SU-DHL-6 (cell line): ENCODE measurements at regions not wholly inside any gene's neighbourhood (a gene's known extent, or its start where the extent isn't known, plus 50 kb on each side); places are given as distances from the start of the nearest gene placed in this dataset.
"Not testable (repeated sequence)": the region's sequence is repeated elsewhere in the genome, so short reads cannot be mapped to it uniquely, and the experiment has no call there.

Source experiments
- H2AFZ ChIP-seq: fragments of 200-600 bp; sonication (generic); 2 replicates; pipeline ENCODE4 v1.6.1; 2014; ENCODE audit warnings: low read depth, mild to moderate bottlenecking, moderate library complexity, mixed read lengths, antibody characterized with exemption, low read length; ENCODE audit not compliant: severe bottlenecking
- H3F3A ChIP-seq: fragments of 200-600 bp; shearing (Covaris generic); 2 replicates; pipeline ENCODE4 v1.6.0; 2016; ENCODE audit warnings: antibody characterized with exemption, mild to moderate bottlenecking; ENCODE audit not compliant: insufficient read depth
- H3K27ac ChIP-seq: fragments of 200-600 bp; sonication (generic); 2 replicates; pipeline ENCODE4 v1.5.1; 2016; ENCODE audit warnings: low read depth, mild to moderate bottlenecking, low read length, moderate library complexity, mixed read lengths
- H3K27me3 ChIP-seq: fragments of 200-600 bp; sonication (generic), shearing (Covaris generic); 2 replicates; pipeline ENCODE4 v1.6.0; 2014; ENCODE audit warnings: mild to moderate bottlenecking, low read length
- H3K36me3 ChIP-seq: fragments of 200-600 bp; sonication (generic); 2 replicates; pipeline ENCODE4 v1.6.1; 2014; ENCODE audit warnings: mild to moderate bottlenecking, low read length, mixed read lengths
- H3K4me2 ChIP-seq: fragments of 300-600, 200-600 bp; shearing (Covaris generic), sonication (generic); 2 replicates; pipeline ENCODE4 v1.6.0; 2014; ENCODE audit warnings: low read length, low read depth, mild to moderate bottlenecking; ENCODE audit not compliant: poor library complexity, severe bottlenecking
- H3K4me3 ChIP-seq: fragments of 200-600 bp; sonication (generic); 2 replicates; pipeline ENCODE4 v1.5.1; 2014; ENCODE audit warnings: antibody characterized with exemption, low read length, mild to moderate bottlenecking, mixed read lengths; ENCODE audit not compliant: insufficient read depth, poor library complexity, severe bottlenecking
- H3K79me2 ChIP-seq: fragments of 200-600 bp; sonication (generic); 2 replicates; pipeline ENCODE4 v1.6.1; 2014; ENCODE audit warnings: mild to moderate bottlenecking, low read length, moderate library complexity; ENCODE audit not compliant: insufficient read depth
- H3K9ac ChIP-seq: fragments of 200-600 bp; sonication (generic); 2 replicates; pipeline ENCODE4 v1.7.0; 2014; ENCODE audit warnings: mild to moderate bottlenecking, low read length
- H3K9me2 ChIP-seq: fragments of 200-600 bp; sonication (generic); replicated peaks from 2 replicates; pipeline ENCODE4 v1.6.1; 2014; ENCODE audit warnings: low read length; ENCODE audit not compliant: insufficient read depth
- H3K9me3 ChIP-seq: fragments of 200-600 bp; sonication (generic); 2 replicates; pipeline ENCODE4 v1.6.1; 2014; ENCODE audit warnings: low read length, mixed read lengths; ENCODE audit not compliant: insufficient read depth
- H4K20me1 ChIP-seq: fragments of 200-600 bp; sonication (generic); 2 replicates; pipeline ENCODE4 v1.6.1; 2014; ENCODE audit warnings: low read depth, mild to moderate bottlenecking, antibody characterized with exemption, low read length, moderate library complexity, mixed read lengths
- EZH2phosphoT487 ChIP-seq: fragments of 200-600 bp; sonication (generic), shearing (Covaris generic); conservative IDR thresholded peaks from 2 replicates; pipeline ENCODE4 v1.6.1; 2018; ENCODE audit warnings: mild to moderate bottlenecking, antibody characterized with exemption, low read length, moderate library complexity, mixed read lengths
- TF ChIP-seq, protein P1 (sequence below): fragments of 200-600 bp; sonication (generic); IDR thresholded peaks from one replicate; pipeline ENCODE4 v1.5.1; 2017; ENCODE audit warnings: antibody characterized with exemption, mild to moderate bottlenecking, low read length, moderate library complexity; ENCODE audit not compliant: insufficient read depth, poor library complexity, severe bottlenecking

DNA sequence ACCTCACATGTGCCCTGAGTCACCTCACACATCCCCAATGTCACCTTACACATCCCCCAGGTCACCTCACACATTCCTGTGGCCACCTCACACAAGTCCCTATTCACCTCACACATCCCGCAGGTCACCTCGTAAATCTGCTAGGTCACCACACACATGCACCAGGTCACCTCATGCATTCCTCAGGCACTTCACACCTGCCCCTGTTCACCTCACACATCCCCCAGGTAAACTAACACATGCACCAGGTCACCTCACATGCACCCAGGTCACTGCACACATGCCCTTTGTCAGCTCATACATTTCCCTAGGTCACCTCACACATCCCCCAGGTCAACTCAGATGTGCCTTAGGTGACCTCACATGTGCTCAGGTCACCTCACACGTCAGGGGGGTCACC lies 639.8 kb downstream of the TMEM121 start:
- H3K27ac ChIP-seq, result no peak overlapping the region
- no peaks in the 10 kb centered on the region for H3K27me3 ChIP-seq
- H3K36me3 ChIP-seq, result no peaks in the 10 kb centered on the region
- no peaks in the 10 kb centered on the region for H3K9me2 ChIP-seq
- TF ChIP-seq, protein P1, sequence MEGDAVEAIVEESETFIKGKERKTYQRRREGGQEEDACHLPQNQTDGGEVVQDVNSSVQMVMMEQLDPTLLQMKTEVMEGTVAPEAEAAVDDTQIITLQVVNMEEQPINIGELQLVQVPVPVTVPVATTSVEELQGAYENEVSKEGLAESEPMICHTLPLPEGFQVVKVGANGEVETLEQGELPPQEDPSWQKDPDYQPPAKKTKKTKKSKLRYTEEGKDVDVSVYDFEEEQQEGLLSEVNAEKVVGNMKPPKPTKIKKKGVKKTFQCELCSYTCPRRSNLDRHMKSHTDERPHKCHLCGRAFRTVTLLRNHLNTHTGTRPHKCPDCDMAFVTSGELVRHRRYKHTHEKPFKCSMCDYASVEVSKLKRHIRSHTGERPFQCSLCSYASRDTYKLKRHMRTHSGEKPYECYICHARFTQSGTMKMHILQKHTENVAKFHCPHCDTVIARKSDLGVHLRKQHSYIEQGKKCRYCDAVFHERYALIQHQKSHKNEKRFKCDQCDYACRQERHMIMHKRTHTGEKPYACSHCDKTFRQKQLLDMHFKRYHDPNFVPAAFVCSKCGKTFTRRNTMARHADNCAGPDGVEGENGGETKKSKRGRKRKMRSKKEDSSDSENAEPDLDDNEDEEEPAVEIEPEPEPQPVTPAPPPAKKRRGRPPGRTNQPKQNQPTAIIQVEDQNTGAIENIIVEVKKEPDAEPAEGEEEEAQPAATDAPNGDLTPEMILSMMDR, result no peak
- no peak for TF ChIP-seq EZH2phosphoT487
- no peaks in the 10 kb centered on the region for H3F3A ChIP-seq
- no peaks in the 10 kb centered on the region for H4K20me1 ChIP-seq
- no peaks in the 10 kb centered on the region for H3K9me3 ChIP-seq
- H3K4me3 ChIP-seq, result no peak overlapping the region
- no peak overlapping the region for H2AFZ ChIP-seq
- no peak overlapping the region for H3K9ac ChIP-seq
- H3K79me2 ChIP-seq, result no peaks in the 10 kb centered on the region
- no peak overlapping the region for H3K4me2 ChIP-seq

DNA sequence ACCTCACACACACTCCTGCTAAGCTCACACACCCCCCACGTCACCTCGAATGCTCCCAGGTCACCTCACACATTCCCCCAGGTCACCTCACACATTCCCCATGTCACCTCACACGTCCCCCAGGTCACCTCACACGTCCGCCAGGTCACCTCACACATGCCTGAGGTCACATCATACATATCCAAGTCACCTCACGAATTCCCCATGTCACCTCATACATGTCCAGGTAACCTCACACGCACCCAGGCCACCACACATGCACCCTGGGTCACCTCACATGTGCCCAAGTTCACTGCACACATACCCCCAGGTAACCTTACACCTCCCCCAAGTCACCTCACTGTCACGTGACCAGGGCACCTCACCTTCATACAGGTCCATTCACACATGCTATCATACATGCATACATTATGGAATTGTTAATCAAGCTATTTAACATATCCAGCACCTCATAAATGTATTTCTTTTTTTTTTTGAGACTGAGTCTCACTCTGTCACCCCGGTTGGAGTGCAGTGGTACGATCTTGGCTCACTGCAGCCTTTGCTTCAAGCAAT lies 640.3 kb downstream of the TMEM121 start:
- H3K9ac ChIP-seq, result no peak overlapping the region
- H3K27me3 ChIP-seq, result no peaks in the 10 kb centered on the region
- no peaks in the 10 kb centered on the region for H3K36me3 ChIP-seq

DNA sequence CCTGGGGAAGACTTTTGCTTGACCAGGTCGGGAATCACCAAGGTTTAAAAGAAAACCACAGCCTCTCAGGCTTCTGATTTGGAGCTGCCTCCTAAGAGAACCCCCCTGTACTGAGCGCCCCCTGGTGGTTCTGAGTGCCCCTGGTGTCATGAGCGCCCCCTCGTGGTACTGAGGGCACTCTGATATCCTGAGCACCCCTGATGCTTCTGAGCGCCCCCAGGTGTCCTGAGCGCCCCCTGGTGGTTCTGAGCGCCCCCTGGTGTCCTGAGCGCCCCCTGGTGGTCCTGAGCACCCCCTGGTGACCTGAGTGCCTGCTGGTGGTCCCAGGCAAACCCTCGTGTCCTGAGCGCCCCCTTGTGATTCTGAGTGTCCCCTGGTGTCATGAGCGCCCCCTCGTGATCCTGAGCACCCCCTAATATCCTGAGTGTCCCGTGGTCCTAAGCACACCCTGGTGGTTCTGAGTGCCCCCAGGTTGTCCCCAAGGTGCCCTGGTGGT lies 643.8 kb downstream of the TMEM121 start:
- H3F3A ChIP-seq, H2AFZ ChIP-seq, H3K9me3 ChIP-seq, H3K4me3 ChIP-seq, H3K27me3 ChIP-seq, H3K36me3 ChIP-seq, H3K79me2 ChIP-seq, H4K20me1 ChIP-seq, H3K27ac ChIP-seq, H3K4me2 ChIP-seq, H3K9me2 ChIP-seq, H3K9ac ChIP-seq: not testable (repeated sequence)
- TF ChIP-seq, protein P1, result peak; percentile 90

More for the DNA sequence above, 640.3 kb downstream of the TMEM121 start:
- Histone ChIP-seq H3K9me3 (no peaks in the 10 kb centered on the region), H3F3A (no peaks in the 10 kb centered on the region), H3K4me3 (no peak overlapping the region), H3K79me2 (no peaks in the 10 kb centered on the region), H3K9me2 (no peaks in the 10 kb centered on the region), H4K20me1 (no peaks in the 10 kb centered on the region), H2AFZ (no peak overlapping the region), H3K4me2 (no peak overlapping the region), H3K27ac (no peak overlapping the region)
- TF ChIP-seq, protein P1, result no peak
- TF ChIP-seq EZH2phosphoT487, result no peak
